ENCODE measurements at regions not wholly inside any gene's neighbourhood (a gene's known extent, or its start where the extent isn't known, plus 50 kb on each side); places are given as distances from the start of the nearest gene placed in this dataset.

DNA sequence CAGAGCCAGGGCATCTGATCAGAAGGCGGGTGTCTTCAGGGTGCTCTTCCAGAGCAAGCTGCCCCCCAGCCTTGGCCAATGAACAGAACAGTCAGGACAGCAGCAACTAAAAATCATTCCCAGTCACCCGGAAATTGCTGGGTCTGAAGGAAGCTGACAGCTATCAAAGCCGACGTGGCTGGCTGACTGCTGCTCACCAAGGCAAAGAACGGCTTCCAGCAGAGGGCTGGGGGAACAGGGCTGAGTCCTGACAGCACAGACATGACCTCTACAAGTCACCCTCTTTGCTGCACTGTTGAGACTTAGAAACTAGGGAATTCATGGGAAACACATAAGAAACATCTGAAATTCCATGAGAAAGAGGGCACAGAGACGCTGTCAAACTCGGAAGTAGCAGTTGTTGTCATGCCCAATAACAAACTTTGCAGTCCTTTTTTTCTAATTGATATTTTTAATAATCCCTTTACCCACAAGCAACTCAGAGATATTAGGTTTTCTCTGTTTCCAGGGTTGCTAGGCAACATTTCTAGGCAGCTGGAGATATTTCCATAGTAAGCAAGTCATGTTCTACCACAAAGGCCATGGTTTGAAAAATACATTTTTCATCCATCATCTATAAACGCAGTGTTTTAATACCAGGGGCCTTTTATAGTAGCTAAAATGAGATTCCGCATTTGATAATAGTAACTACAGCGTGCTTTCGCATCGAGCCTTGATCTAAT is 365.2 kb downstream of the SEC23A start:
- TF ChIP-seq, protein P1, sequence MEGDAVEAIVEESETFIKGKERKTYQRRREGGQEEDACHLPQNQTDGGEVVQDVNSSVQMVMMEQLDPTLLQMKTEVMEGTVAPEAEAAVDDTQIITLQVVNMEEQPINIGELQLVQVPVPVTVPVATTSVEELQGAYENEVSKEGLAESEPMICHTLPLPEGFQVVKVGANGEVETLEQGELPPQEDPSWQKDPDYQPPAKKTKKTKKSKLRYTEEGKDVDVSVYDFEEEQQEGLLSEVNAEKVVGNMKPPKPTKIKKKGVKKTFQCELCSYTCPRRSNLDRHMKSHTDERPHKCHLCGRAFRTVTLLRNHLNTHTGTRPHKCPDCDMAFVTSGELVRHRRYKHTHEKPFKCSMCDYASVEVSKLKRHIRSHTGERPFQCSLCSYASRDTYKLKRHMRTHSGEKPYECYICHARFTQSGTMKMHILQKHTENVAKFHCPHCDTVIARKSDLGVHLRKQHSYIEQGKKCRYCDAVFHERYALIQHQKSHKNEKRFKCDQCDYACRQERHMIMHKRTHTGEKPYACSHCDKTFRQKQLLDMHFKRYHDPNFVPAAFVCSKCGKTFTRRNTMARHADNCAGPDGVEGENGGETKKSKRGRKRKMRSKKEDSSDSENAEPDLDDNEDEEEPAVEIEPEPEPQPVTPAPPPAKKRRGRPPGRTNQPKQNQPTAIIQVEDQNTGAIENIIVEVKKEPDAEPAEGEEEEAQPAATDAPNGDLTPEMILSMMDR (IDR thresholded peaks at IDR 0.05; ENCODE audit: borderline replicate concordance, extremely low read depth, insufficient read depth) = no peak
- DNase-seq (peak in 4 of 5 donors; percentile 42 to 45 (median 44)), FAIRE-seq (no peak)
- H3K36me3 ChIP-seq (ENCODE audit: control insufficient read depth in 2 of 3, insufficient read depth in 3 of 3, low read length in 3 of 3) = no peaks in the 10 kb centered on the region
- no peaks in the 10 kb centered on the region for H3K9me3 ChIP-seq (ENCODE audit: control insufficient read depth in 2 of 3, insufficient read depth in 1 of 3, low read length in 3 of 3)
- H3K4me1 ChIP-seq (ENCODE audit: control insufficient read depth in 2 of 3, insufficient read depth in 2 of 3, low read depth in 1 of 3, low read length in 3 of 3) = no peaks in the 10 kb centered on the region
- intact Hi-C loops (cut with DNase I) = no loop called here
- H3K4me3 ChIP-seq (ENCODE audit: low read length in 3 of 3) = no peak overlapping the region
- no peak overlapping the region for H3K27ac ChIP-seq (ENCODE audit: low read depth in 2 of 2, low read length in 2 of 2)
- no peaks in the 10 kb centered on the region for H3K27me3 ChIP-seq (ENCODE audit: control insufficient read depth, insufficient read depth, low read length)
- H3K9ac ChIP-seq (ENCODE audit: low read length in 3 of 3) = no peak overlapping the region

DNA sequence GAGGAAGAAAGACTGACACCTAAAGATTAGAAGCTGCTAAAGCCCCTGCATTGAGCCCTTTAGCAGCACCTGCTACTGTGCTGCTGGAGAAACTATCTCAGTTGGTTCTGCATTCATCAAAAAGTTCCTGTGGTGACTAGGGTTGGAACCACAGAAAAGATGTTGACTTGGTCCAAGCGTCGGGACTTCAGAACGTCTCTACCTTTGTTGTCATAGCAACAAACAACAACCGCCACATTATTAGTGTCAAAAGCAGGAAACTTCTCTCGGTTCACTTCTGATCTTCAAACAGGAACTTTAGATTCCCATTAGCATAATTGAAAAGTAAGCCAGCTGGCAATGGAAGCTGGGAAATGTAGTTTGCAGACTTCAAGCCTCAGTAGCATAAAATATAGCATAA is 368.0 kb downstream of the SEC23A start:
- Histone ChIP-seq H3K4me3 (ENCODE audit: low read length in 3 of 3) (no peak overlapping the region), H3K27ac (ENCODE audit: low read depth in 2 of 2, low read length in 2 of 2) (no peak overlapping the region), H3K27me3 (ENCODE audit: control insufficient read depth, insufficient read depth, low read length) (no peaks in the 10 kb centered on the region), H3K9ac (ENCODE audit: low read length in 3 of 3) (no peak overlapping the region), H3K9me3 (ENCODE audit: control insufficient read depth in 2 of 3, insufficient read depth in 1 of 3, low read length in 3 of 3) (no peaks in the 10 kb centered on the region), H3K36me3 (ENCODE audit: control insufficient read depth in 2 of 3, insufficient read depth in 3 of 3, low read length in 3 of 3) (no peaks in the 10 kb centered on the region), H3K4me1 (ENCODE audit: control insufficient read depth in 2 of 3, insufficient read depth in 2 of 3, low read depth in 1 of 3, low read length in 3 of 3) (no peaks in the 10 kb centered on the region)
- intact Hi-C loops (cut with DNase I) = no loop called here
- FAIRE-seq (no peak), DNase-seq (no peak)
- TF ChIP-seq, protein P1 (IDR thresholded peaks at IDR 0.05; ENCODE audit: borderline replicate concordance, extremely low read depth, insufficient read depth) = no peak

- no peaks in the 10 kb centered on the region for H3K9me3 ChIP-seq (ENCODE audit: control insufficient read depth in 2 of 3, insufficient read depth in 1 of 3, low read length in 3 of 3)
- TF ChIP-seq, protein P1 (IDR thresholded peaks at IDR 0.05; ENCODE audit: borderline replicate concordance, extremely low read depth, insufficient read depth) = no peak
- no peak overlapping the region for H3K27ac ChIP-seq (ENCODE audit: low read depth in 2 of 2, low read length in 2 of 2)
- intact Hi-C loops (cut with DNase I) = no loop called here
- no peaks in the 10 kb centered on the region for H3K36me3 ChIP-seq (ENCODE audit: control insufficient read depth in 2 of 3, insufficient read depth in 3 of 3, low read length in 3 of 3)
- DNase-seq (no peak), FAIRE-seq (no peak)
- no peaks in the 10 kb centered on the region for H3K4me1 ChIP-seq (ENCODE audit: control insufficient read depth in 2 of 3, insufficient read depth in 2 of 3, low read depth in 1 of 3, low read length in 3 of 3)
- H3K9ac ChIP-seq (ENCODE audit: low read length in 3 of 3) = no peak overlapping the region
- no peaks in the 10 kb centered on the region for H3K27me3 ChIP-seq (ENCODE audit: control insufficient read depth, insufficient read depth, low read length)
- no peak overlapping the region for H3K4me3 ChIP-seq (ENCODE audit: low read length in 3 of 3)
Observed at GRCh38 chr14:38731962-38732361, 371.1 kb downstream of the SEC23A start.

DNA sequence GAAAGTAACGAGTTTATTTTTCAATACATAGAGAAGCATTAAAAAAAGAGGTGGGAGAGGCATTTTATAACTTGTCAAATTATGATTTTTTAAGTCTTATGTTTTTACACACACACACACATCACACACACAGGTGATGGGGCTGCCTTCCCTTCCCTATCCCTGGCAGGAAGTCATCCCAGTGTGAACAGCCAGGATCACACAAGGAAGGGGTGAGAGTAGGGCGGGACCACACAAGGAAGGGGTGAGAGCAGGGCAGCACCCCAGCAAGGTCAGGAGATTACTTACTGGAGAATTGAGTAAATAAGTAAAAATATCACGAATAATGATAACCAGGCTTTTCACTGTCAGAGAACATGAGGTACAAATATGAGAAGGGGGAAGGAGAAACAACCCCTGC is 372.6 kb downstream of the SEC23A start:
- intact Hi-C loops (cut with DNase I) = no loop called here
- Histone ChIP-seq H3K9me3 (ENCODE audit: control insufficient read depth in 2 of 3, insufficient read depth in 1 of 3, low read length in 3 of 3) (no peaks in the 10 kb centered on the region), H3K4me3 (ENCODE audit: low read length in 3 of 3) (no peak overlapping the region), H3K9ac (ENCODE audit: low read length in 3 of 3) (no peak overlapping the region), H3K36me3 (ENCODE audit: control insufficient read depth in 2 of 3, insufficient read depth in 3 of 3, low read length in 3 of 3) (no peaks in the 10 kb centered on the region), H3K27me3 (ENCODE audit: control insufficient read depth, insufficient read depth, low read length) (no peaks in the 10 kb centered on the region), H3K27ac (ENCODE audit: low read depth in 2 of 2, low read length in 2 of 2) (no peak overlapping the region), H3K4me1 (ENCODE audit: control insufficient read depth in 2 of 3, insufficient read depth in 2 of 3, low read depth in 1 of 3, low read length in 3 of 3) (no peaks in the 10 kb centered on the region)
- no peak for FAIRE-seq
- no peak for DNase-seq
- TF ChIP-seq, protein P1 (IDR thresholded peaks at IDR 0.05; ENCODE audit: borderline replicate concordance, extremely low read depth, insufficient read depth) = no peak
